ENCODE measurements at regions not wholly inside any gene's neighbourhood (a gene's known extent, or its start where the extent isn't known, plus 50 kb on each side); places are given as distances from the start of the nearest gene placed in this dataset.

- DNase-seq = no peak
Measured at GRCh38 chr3:161555320-161555719, 58.7 kb downstream of the OTOL1 start.

- DNase-seq = no peak
Measured at GRCh38 chr3:161556533-161556932, 59.9 kb downstream of the OTOL1 start.

GRCh38 chr3:161556941-161557340, 60.3 kb downstream of the OTOL1 start:
- DNase-seq = no peak

GRCh38 chr3:161557445-161558150, 61.0 kb downstream of the OTOL1 start:
- no peak for DNase-seq

- DNase-seq = no peak
Measured at GRCh38 chr3:161558236-161558635, 61.6 kb downstream of the OTOL1 start.

- DNase-seq = peak; percentile 60
Measured at GRCh38 chr3:161559177-161559998, 62.8 kb downstream of the OTOL1 start.

- DNase-seq = peak; percentile 47
Measured at GRCh38 chr3:161560008-161560637, 63.5 kb downstream of the OTOL1 start.

- no peak for DNase-seq
Measured at GRCh38 chr3:161567577-161568361, 71.2 kb downstream of the OTOL1 start.

- no peak for DNase-seq
Measured at GRCh38 chr3:161568671-161569070, 72.1 kb downstream of the OTOL1 start.

- DNase-seq = no peak
Measured at GRCh38 chr3:161571951-161572350, 75.3 kb downstream of the OTOL1 start.

- no peak for DNase-seq
Measured at GRCh38 chr3:161573136-161573535, 76.5 kb downstream of the OTOL1 start.

- DNase-seq = no peak
Measured at GRCh38 chr3:161575901-161576300, 79.3 kb downstream of the OTOL1 start.

GRCh38 chr3:161576311-161576710, 79.7 kb downstream of the OTOL1 start:
- no peak for DNase-seq

GRCh38 chr3:161576714-161577510, 80.3 kb downstream of the OTOL1 start:
- peak; percentile 25 for DNase-seq

GRCh38 chr3:161577662-161578061, 81.1 kb downstream of the OTOL1 start:
- DNase-seq = no peak

GRCh38 chr3:161579395-161580126, 83.0 kb downstream of the OTOL1 start:
- no peak for DNase-seq

GRCh38 chr3:161585922-161586321, 89.3 kb downstream of the OTOL1 start:
- DNase-seq = no peak

- no peak for DNase-seq
Measured at GRCh38 chr3:161586556-161587235, 90.1 kb downstream of the OTOL1 start.

- no peak for DNase-seq
Measured at GRCh38 chr3:161598639-161599038, 102.0 kb downstream of the OTOL1 start.

GRCh38 chr3:161599697-161600096, 103.1 kb downstream of the OTOL1 start:
- DNase-seq = no peak

- peak; percentile 53 for DNase-seq
Measured at GRCh38 chr3:161600173-161600572, 103.6 kb downstream of the OTOL1 start.

Measured in NCI-H345 (cell line).